ENCODE measurements at regions not wholly inside any gene's neighbourhood (a gene's known extent, or its start where the extent isn't known, plus 50 kb on each side); places are given as distances from the start of the nearest gene placed in this dataset.

- DNase-seq (no peak), ATAC-seq (ENCODE audit: insufficient read depth, low FRiP score) (no peak)
- WGBS, 2 donors: 86 to 91% methylated on average over 23 of the region's 23 CpGs
- H3K27ac ChIP-seq (ENCODE audit: low read depth in 1 of 2, low read length in 1 of 2): no peak overlapping the region
- H3K36me3 ChIP-seq (ENCODE audit: control insufficient read depth in 4 of 4, insufficient read depth in 4 of 4, low read length in 4 of 4): no peaks in the 10 kb centered on the region
- no peak overlapping the region for H3K9ac ChIP-seq (ENCODE audit: insufficient read depth in 1 of 2, low read length in 2 of 2)
- H3K27me3 ChIP-seq (ENCODE audit: control insufficient read depth in 3 of 3, insufficient read depth in 3 of 3, low read length in 2 of 3): peaks cover 0 to 8% (median 0%) of the 10 kb centered on the region in 3 donors
- H3K4me1 ChIP-seq (ENCODE audit: control insufficient read depth in 5 of 5, insufficient read depth in 5 of 5, low read length in 5 of 5): no peaks in the 10 kb centered on the region
- no peaks in the 10 kb centered on the region for H3K9me3 ChIP-seq (ENCODE audit: control insufficient read depth in 4 of 4, insufficient read depth in 3 of 4, low read length in 3 of 4)
- TF ChIP-seq CTCF (IDR thresholded peaks at IDR 0.05; ENCODE audit: control extremely low read depth, extremely low read depth): no peak
- no peak overlapping the region for H3K4me3 ChIP-seq
These were observed 147.9 kb downstream of the TEX29 start for GRCh38 chr13:111468037-111468959.

GRCh38 chr13:111469450-111469849, 149.0 kb downstream of the TEX29 start:
- H3K4me1 ChIP-seq (ENCODE audit: control insufficient read depth in 5 of 5, insufficient read depth in 5 of 5, low read length in 5 of 5): no peaks in the 10 kb centered on the region
- no peaks in the 10 kb centered on the region for H3K36me3 ChIP-seq (ENCODE audit: control insufficient read depth in 4 of 4, insufficient read depth in 4 of 4, low read length in 4 of 4)
- WGBS, 2 donors: 84 to 90% methylated on average over 5 of the region's 5 CpGs
- peaks cover 0 to 5% (median 0%) of the 10 kb centered on the region in 3 donors for H3K27me3 ChIP-seq (ENCODE audit: control insufficient read depth in 3 of 3, insufficient read depth in 3 of 3, low read length in 2 of 3)
- no peak overlapping the region for H3K4me3 ChIP-seq
- DNase-seq (no peak), ATAC-seq (ENCODE audit: insufficient read depth, low FRiP score) (no peak)
- H3K27ac ChIP-seq (ENCODE audit: low read depth in 1 of 2, low read length in 1 of 2): no peak overlapping the region
- H3K9ac ChIP-seq (ENCODE audit: insufficient read depth in 1 of 2, low read length in 2 of 2): no peak overlapping the region
- H3K9me3 ChIP-seq (ENCODE audit: control insufficient read depth in 4 of 4, insufficient read depth in 3 of 4, low read length in 3 of 4): no peaks in the 10 kb centered on the region
- no peak for TF ChIP-seq CTCF (IDR thresholded peaks at IDR 0.05; ENCODE audit: control extremely low read depth, extremely low read depth)

- H3K9ac ChIP-seq (ENCODE audit: insufficient read depth in 1 of 2, low read length in 2 of 2): no peak overlapping the region
- no peaks in the 10 kb centered on the region for H3K4me1 ChIP-seq (ENCODE audit: control insufficient read depth in 5 of 5, insufficient read depth in 5 of 5, low read length in 5 of 5)
- WGBS, 2 donors: 60 to 66% methylated on average over 20 of the region's 20 CpGs
- ATAC-seq (ENCODE audit: insufficient read depth, low FRiP score): no peak
- peaks cover 0 to 5% (median 0%) of the 10 kb centered on the region in 3 donors for H3K27me3 ChIP-seq (ENCODE audit: control insufficient read depth in 3 of 3, insufficient read depth in 3 of 3, low read length in 2 of 3)
- no peak overlapping the region for H3K4me3 ChIP-seq
- H3K36me3 ChIP-seq (ENCODE audit: control insufficient read depth in 4 of 4, insufficient read depth in 4 of 4, low read length in 4 of 4): no peaks in the 10 kb centered on the region
- peak in 1 of 3 donors; percentile 11 for DNase-seq
- H3K9me3 ChIP-seq (ENCODE audit: control insufficient read depth in 4 of 4, insufficient read depth in 3 of 4, low read length in 3 of 4): no peaks in the 10 kb centered on the region
- no peak overlapping the region for H3K27ac ChIP-seq (ENCODE audit: low read depth in 1 of 2, low read length in 1 of 2)
- TF ChIP-seq CTCF (IDR thresholded peaks at IDR 0.05; ENCODE audit: control extremely low read depth, extremely low read depth): no peak
These were observed 149.6 kb downstream of the TEX29 start for GRCh38 chr13:111469916-111470506.
